ENCODE measurements at regions not wholly inside any gene's neighbourhood (a gene's known extent, or its start where the extent isn't known, plus 50 kb on each side); places are given as distances from the start of the nearest gene placed in this dataset.

GRCh38 chr9:80013891-80014290 is 442.1 kb downstream of the TLE4 start:
- no peak for DNase-seq

- DNase-seq: no peak
Observed at GRCh38 chr9:80012557-80013330, 441.0 kb downstream of the TLE4 start.

- no peak for DNase-seq
Observed at GRCh38 chr9:80009204-80009603, 437.4 kb downstream of the TLE4 start.

GRCh38 chr9:80004714-80005113 is 432.9 kb downstream of the TLE4 start:
- DNase-seq: no peak

GRCh38 chr9:79990536-79990935 is 418.8 kb downstream of the TLE4 start:
- DNase-seq: no peak

- DNase-seq: no peak
Observed at GRCh38 chr9:79989079-79989478, 417.3 kb downstream of the TLE4 start.

- no peak for DNase-seq
Observed at GRCh38 chr9:79988126-79988525, 416.4 kb downstream of the TLE4 start.

- DNase-seq: no peak
Observed at GRCh38 chr9:79986437-79986836, 414.7 kb downstream of the TLE4 start.

GRCh38 chr9:79985772-79986171 is 414.0 kb downstream of the TLE4 start:
- DNase-seq: no peak

- no peak for DNase-seq
Observed at GRCh38 chr9:79985264-79985663, 413.5 kb downstream of the TLE4 start.

GRCh38 chr9:79984429-79985067 is 412.8 kb downstream of the TLE4 start:
- no peak for DNase-seq

GRCh38 chr9:79980432-79980831 is 408.7 kb downstream of the TLE4 start:
- no peak for DNase-seq

- no peak for DNase-seq
Observed at GRCh38 chr9:79977510-79978197, 405.9 kb downstream of the TLE4 start.

- no peak for DNase-seq
Observed at GRCh38 chr9:79977074-79977435, 405.3 kb downstream of the TLE4 start.

GRCh38 chr9:79976257-79977073 is 404.7 kb downstream of the TLE4 start:
- DNase-seq: no peak

- no peak for DNase-seq
Observed at GRCh38 chr9:79975621-79976256, 404.0 kb downstream of the TLE4 start.

GRCh38 chr9:79974806-79975422 is 403.1 kb downstream of the TLE4 start:
- no peak for DNase-seq

GRCh38 chr9:79973627-79974026 is 401.9 kb downstream of the TLE4 start:
- no peak for DNase-seq

- no peak for DNase-seq
Observed at GRCh38 chr9:79970146-79970425, 398.3 kb downstream of the TLE4 start.

GRCh38 chr9:79969393-79970145 is 397.8 kb downstream of the TLE4 start:
- DNase-seq: no peak

GRCh38 chr9:79968533-79968932 is 396.8 kb downstream of the TLE4 start:
- DNase-seq: no peak

GRCh38 chr9:79962836-79963235 is 391.1 kb downstream of the TLE4 start:
- DNase-seq: no peak

Data from activated CD8-positive, alpha-beta memory T cell treated with anti-CD3 and anti-CD28 coated beads, Interleukin-2, amount 50 U/mL, for 48 hours (primary cell).